ENCODE measurements at regions not wholly inside any gene's neighbourhood (a gene's known extent, or its start where the extent isn't known, plus 50 kb on each side); places are given as distances from the start of the nearest gene placed in this dataset.

DNA sequence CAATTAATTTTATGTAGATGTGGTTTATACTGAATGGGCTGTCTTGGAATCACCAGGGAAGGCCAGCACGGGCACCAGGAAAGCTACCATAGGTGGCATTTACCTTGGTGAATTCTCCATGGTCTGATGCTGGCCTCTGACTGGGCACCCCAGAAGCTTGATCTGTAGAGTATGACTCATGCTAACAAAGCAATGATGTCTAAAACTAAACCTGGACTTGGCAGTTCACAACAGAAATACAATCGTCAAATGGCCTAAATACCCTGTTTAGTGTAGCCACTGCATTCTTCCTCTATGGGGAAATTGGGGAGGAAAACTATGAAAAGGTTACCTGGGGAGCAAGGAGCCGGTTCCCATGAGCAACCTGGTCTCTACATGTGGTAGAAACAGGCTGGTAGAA lies 98.0 kb downstream of the ATPSCKMT start:
- TF ChIP-seq, protein P1, sequence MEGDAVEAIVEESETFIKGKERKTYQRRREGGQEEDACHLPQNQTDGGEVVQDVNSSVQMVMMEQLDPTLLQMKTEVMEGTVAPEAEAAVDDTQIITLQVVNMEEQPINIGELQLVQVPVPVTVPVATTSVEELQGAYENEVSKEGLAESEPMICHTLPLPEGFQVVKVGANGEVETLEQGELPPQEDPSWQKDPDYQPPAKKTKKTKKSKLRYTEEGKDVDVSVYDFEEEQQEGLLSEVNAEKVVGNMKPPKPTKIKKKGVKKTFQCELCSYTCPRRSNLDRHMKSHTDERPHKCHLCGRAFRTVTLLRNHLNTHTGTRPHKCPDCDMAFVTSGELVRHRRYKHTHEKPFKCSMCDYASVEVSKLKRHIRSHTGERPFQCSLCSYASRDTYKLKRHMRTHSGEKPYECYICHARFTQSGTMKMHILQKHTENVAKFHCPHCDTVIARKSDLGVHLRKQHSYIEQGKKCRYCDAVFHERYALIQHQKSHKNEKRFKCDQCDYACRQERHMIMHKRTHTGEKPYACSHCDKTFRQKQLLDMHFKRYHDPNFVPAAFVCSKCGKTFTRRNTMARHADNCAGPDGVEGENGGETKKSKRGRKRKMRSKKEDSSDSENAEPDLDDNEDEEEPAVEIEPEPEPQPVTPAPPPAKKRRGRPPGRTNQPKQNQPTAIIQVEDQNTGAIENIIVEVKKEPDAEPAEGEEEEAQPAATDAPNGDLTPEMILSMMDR (conservative IDR thresholded peaks at IDR 0.05 in 1 of 2, IDR thresholded peaks at IDR 0.05 in 1 of 2; ENCODE audit: extremely low read depth in 1 of 2, insufficient read depth in 1 of 2, low read depth in 1 of 2, low read length in 2 of 2), result no peak
- no peak for TF ChIP-seq EZH2 (IDR thresholded peaks at IDR 0.05; ENCODE audit: borderline replicate concordance, low read length)

All from mammary epithelial cell (primary cell).